GM12875 (cell line): ENCODE measurements at regions not wholly inside any gene's neighbourhood (a gene's known extent, or its start where the extent isn't known, plus 50 kb on each side); places are given as distances from the start of the nearest gene placed in this dataset.

Source experiments
- H3K4me3 ChIP-seq: one replicate; pipeline ENCODE4 v1.5.1; 2011; ENCODE audit warnings: low read depth, low read length, control low read depth
- TF ChIP-seq, protein P1 (sequence below): IDR thresholded peaks from 2 replicates; pipeline ENCODE4 v1.5.1; 2011; ENCODE audit warnings: low read depth, mild to moderate bottlenecking, control low read depth, inconsistent platforms, low read length, moderate library complexity, borderline replicate concordance; ENCODE audit not compliant: insufficient read depth

GRCh38 chr3:163852233-163852632 lies 1226.1 kb downstream of the SI start:
- no peak overlapping the region for H3K4me3 ChIP-seq
- TF ChIP-seq, protein P1, sequence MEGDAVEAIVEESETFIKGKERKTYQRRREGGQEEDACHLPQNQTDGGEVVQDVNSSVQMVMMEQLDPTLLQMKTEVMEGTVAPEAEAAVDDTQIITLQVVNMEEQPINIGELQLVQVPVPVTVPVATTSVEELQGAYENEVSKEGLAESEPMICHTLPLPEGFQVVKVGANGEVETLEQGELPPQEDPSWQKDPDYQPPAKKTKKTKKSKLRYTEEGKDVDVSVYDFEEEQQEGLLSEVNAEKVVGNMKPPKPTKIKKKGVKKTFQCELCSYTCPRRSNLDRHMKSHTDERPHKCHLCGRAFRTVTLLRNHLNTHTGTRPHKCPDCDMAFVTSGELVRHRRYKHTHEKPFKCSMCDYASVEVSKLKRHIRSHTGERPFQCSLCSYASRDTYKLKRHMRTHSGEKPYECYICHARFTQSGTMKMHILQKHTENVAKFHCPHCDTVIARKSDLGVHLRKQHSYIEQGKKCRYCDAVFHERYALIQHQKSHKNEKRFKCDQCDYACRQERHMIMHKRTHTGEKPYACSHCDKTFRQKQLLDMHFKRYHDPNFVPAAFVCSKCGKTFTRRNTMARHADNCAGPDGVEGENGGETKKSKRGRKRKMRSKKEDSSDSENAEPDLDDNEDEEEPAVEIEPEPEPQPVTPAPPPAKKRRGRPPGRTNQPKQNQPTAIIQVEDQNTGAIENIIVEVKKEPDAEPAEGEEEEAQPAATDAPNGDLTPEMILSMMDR: no peak

- TF ChIP-seq, protein P1: no peak
- H3K4me3 ChIP-seq: no peak overlapping the region
Measured at GRCh38 chr3:163838769-163839168, 1239.5 kb downstream of the SI start.

DNA sequence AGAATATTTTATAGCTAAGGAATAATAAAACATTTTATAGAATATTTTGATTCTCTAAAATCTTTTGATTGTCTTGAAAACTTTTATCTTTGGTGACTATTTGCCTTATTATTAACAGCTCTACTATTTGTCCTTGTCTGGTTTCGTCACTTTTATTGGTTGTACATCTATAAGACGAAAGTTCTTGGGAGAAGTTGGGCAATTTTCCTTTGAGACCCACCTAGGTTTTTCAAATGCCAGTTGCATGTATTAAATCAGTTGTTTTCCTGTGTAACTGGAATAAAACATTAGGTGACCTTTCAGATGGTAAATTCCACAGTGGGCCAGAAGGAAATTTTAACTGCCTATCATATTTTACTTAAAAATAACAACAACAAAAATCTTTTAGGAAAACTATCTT lies 1245.7 kb downstream of the SI start:
- TF ChIP-seq, protein P1: no peak
- H3K4me3 ChIP-seq: no peak overlapping the region

- TF ChIP-seq, protein P1: no peak
- no peak overlapping the region for H3K4me3 ChIP-seq
Measured at GRCh38 chr3:163821841-163822240, 1256.5 kb downstream of the SI start.

DNA sequence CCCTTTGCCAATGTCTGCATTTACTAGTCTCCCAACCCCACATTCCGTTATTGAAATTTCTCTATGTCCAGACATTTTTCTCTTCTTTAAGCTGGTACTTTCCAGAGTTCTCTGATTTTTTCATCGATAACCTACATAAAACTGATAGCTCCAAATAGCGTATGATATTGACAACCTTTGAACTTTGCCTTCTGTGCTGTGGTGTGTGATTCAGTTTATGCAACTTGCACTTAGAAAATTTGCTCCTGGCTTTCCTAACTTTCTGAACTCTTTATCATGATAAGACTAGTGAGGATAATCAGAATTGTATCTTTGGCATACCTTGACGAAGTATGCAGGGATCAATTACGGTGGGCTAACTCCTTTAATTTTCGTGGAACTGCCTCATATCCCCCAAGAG lies 1261.3 kb downstream of the SI start:
- no peak overlapping the region for H3K4me3 ChIP-seq
- TF ChIP-seq, protein P1: no peak

GRCh38 chr3:163813935-163814334 lies 1264.4 kb downstream of the SI start:
- TF ChIP-seq, protein P1: no peak
- no peak overlapping the region for H3K4me3 ChIP-seq

- no peak overlapping the region for H3K4me3 ChIP-seq
Measured at GRCh38 chr3:163812006-163812405, 1266.3 kb downstream of the SI start.

More at GRCh38 chr3:163812006-163812405, 1266.3 kb downstream of the SI start:
- TF ChIP-seq, protein P1: no peak
